ENCODE measurements at regions not wholly inside any gene's neighbourhood (a gene's known extent, or its start where the extent isn't known, plus 50 kb on each side); places are given as distances from the start of the nearest gene placed in this dataset.

GRCh38 chr13:31081316-31081715 is 80.4 kb downstream of the HSPH1 start:
- no peak for DNase-seq

- no peak for DNase-seq
Measured at GRCh38 chr13:31074756-31075155, 86.9 kb downstream of the HSPH1 start.

GRCh38 chr13:31073859-31074718 is 87.6 kb downstream of the HSPH1 start:
- DNase-seq: no peak

GRCh38 chr13:31072041-31072440 is 89.7 kb downstream of the HSPH1 start:
- DNase-seq: no peak

GRCh38 chr13:31069808-31070534 is 91.7 kb downstream of the HSPH1 start:
- DNase-seq: no peak

GRCh38 chr13:31068119-31068423 is 93.6 kb downstream of the HSPH1 start:
- DNase-seq: no peak

- no peak for DNase-seq
Measured at GRCh38 chr13:31067416-31068118, 94.1 kb downstream of the HSPH1 start.

- DNase-seq: no peak
Measured at GRCh38 chr13:31064636-31065035, 97.1 kb downstream of the HSPH1 start.

GRCh38 chr13:31063772-31064171 is 97.9 kb downstream of the HSPH1 start:
- no peak for DNase-seq

GRCh38 chr13:31060655-31061054 is 101.0 kb downstream of the HSPH1 start:
- no peak for DNase-seq

- no peak for DNase-seq
Measured at GRCh38 chr13:31060220-31060619, 101.5 kb downstream of the HSPH1 start.

- no peak for DNase-seq
Measured at GRCh38 chr13:31057403-31058033, 104.2 kb downstream of the HSPH1 start.

GRCh38 chr13:31056644-31057271 is 104.9 kb downstream of the HSPH1 start:
- no peak for DNase-seq

GRCh38 chr13:31055589-31055988 is 106.1 kb downstream of the HSPH1 start:
- no peak for DNase-seq

- DNase-seq: no peak
Measured at GRCh38 chr13:31054632-31055031, 107.1 kb downstream of the HSPH1 start.

GRCh38 chr13:31053896-31054295 is 107.8 kb downstream of the HSPH1 start:
- no peak for DNase-seq

- no peak for DNase-seq
Measured at GRCh38 chr13:31053091-31053490, 108.6 kb downstream of the HSPH1 start.

- DNase-seq: no peak
Measured at GRCh38 chr13:31052478-31052877, 109.2 kb downstream of the HSPH1 start.

GRCh38 chr13:31051999-31052398 is 109.7 kb downstream of the HSPH1 start:
- no peak for DNase-seq

- DNase-seq: no peak
Measured at GRCh38 chr13:31050486-31051400, 111.0 kb downstream of the HSPH1 start.

- no peak for DNase-seq
Measured at GRCh38 chr13:31049833-31050232, 111.9 kb downstream of the HSPH1 start.

GRCh38 chr13:31049083-31049482 is 112.6 kb downstream of the HSPH1 start:
- DNase-seq: no peak
